ENCODE measurements at regions not wholly inside any gene's neighbourhood (a gene's known extent, or its start where the extent isn't known, plus 50 kb on each side); places are given as distances from the start of the nearest gene placed in this dataset.

- DNase-seq (ENCODE audit: low read depth) = peak; percentile 17
Observed at GRCh38 chr1:30379684-30380624, 343.4 kb downstream of the MATN1 start.

- DNase-seq (ENCODE audit: low read depth) = no peak
Observed at GRCh38 chr1:30378991-30379581, 344.3 kb downstream of the MATN1 start.

- no peak for DNase-seq (ENCODE audit: low read depth)
Observed at GRCh38 chr1:30378003-30378596, 345.3 kb downstream of the MATN1 start.

- DNase-seq (ENCODE audit: low read depth) = no peak
Observed at GRCh38 chr1:30377230-30378002, 346.0 kb downstream of the MATN1 start.

GRCh38 chr1:30376054-30376697 lies 347.2 kb downstream of the MATN1 start:
- no peak for DNase-seq (ENCODE audit: low read depth)

GRCh38 chr1:30375156-30375555 lies 348.2 kb downstream of the MATN1 start:
- no peak for DNase-seq (ENCODE audit: low read depth)

GRCh38 chr1:30374400-30375070 lies 348.9 kb downstream of the MATN1 start:
- DNase-seq (ENCODE audit: low read depth) = no peak

- no peak for DNase-seq (ENCODE audit: low read depth)
Observed at GRCh38 chr1:30373471-30374399, 349.6 kb downstream of the MATN1 start.

GRCh38 chr1:30372792-30373433 lies 350.5 kb downstream of the MATN1 start:
- DNase-seq (ENCODE audit: low read depth) = no peak

- no peak for DNase-seq (ENCODE audit: low read depth)
Observed at GRCh38 chr1:30371888-30372791, 351.2 kb downstream of the MATN1 start.

- no peak for DNase-seq (ENCODE audit: low read depth)
Observed at GRCh38 chr1:30371179-30371788, 352.1 kb downstream of the MATN1 start.

GRCh38 chr1:30368651-30369240 lies 354.6 kb downstream of the MATN1 start:
- no peak for DNase-seq (ENCODE audit: low read depth)

GRCh38 chr1:30366911-30367310 lies 356.5 kb downstream of the MATN1 start:
- no peak for DNase-seq (ENCODE audit: low read depth)

GRCh38 chr1:30366199-30366598 lies 357.2 kb downstream of the MATN1 start:
- DNase-seq (ENCODE audit: low read depth) = no peak

GRCh38 chr1:30365596-30365995 lies 357.8 kb downstream of the MATN1 start:
- no peak for DNase-seq (ENCODE audit: low read depth)

- DNase-seq (ENCODE audit: low read depth) = no peak
Observed at GRCh38 chr1:30363031-30363430, 360.4 kb downstream of the MATN1 start.

GRCh38 chr1:30362603-30362990 lies 360.8 kb downstream of the MATN1 start:
- no peak for DNase-seq (ENCODE audit: low read depth)
